SHP77 treated with DMSO at 0.1 percent for 48 hours (cell line): ENCODE measurements at regions not wholly inside any gene's neighbourhood (a gene's known extent, or its start where the extent isn't known, plus 50 kb on each side); places are given as distances from the start of the nearest gene placed in this dataset.
A peak's percentile ranks its signal among the peaks of the same experiment; 100 is the strongest.
"Not testable (repeated sequence)": the region's sequence is repeated elsewhere in the genome, so short reads cannot be mapped to it uniquely, and the experiment has no call there.

Experiments
- DNase-seq: peaks from one replicate; lab custom pipeline; 2025; lab: John Stamatoyannopoulos, UW

- no peak for DNase-seq
Measured at GRCh38 chr22:23394525-23395326, 185.4 kb downstream of the IGLL1 start.

- no peak for DNase-seq
Measured at GRCh38 chr22:23393721-23394320, 186.3 kb downstream of the IGLL1 start.

- not testable (repeated sequence) for DNase-seq
Measured at GRCh38 chr22:23393199-23393598, 186.9 kb downstream of the IGLL1 start.

- no peak for DNase-seq
Measured at GRCh38 chr22:23392420-23393121, 187.5 kb downstream of the IGLL1 start.

GRCh38 chr22:23391022-23391421 lies 189.1 kb downstream of the IGLL1 start:
- DNase-seq, result no peak

- no peak for DNase-seq
Measured at GRCh38 chr22:23389271-23390071, 190.6 kb downstream of the IGLL1 start.

- DNase-seq, result no peak
Measured at GRCh38 chr22:23388517-23388890, 191.6 kb downstream of the IGLL1 start.

GRCh38 chr22:23387827-23388516 lies 192.1 kb downstream of the IGLL1 start:
- DNase-seq, result no peak

- no peak for DNase-seq
Measured at GRCh38 chr22:23386822-23387580, 193.1 kb downstream of the IGLL1 start.

GRCh38 chr22:23385678-23386631 lies 194.1 kb downstream of the IGLL1 start:
- peak; percentile 3 for DNase-seq

- DNase-seq, result no peak
Measured at GRCh38 chr22:23384923-23385677, 195.0 kb downstream of the IGLL1 start.

GRCh38 chr22:23384431-23384830 lies 195.7 kb downstream of the IGLL1 start:
- DNase-seq, result no peak

- peak; percentile 11 for DNase-seq
Measured at GRCh38 chr22:23383491-23384361, 196.4 kb downstream of the IGLL1 start.

GRCh38 chr22:23382428-23383218 lies 197.5 kb downstream of the IGLL1 start:
- DNase-seq, result no peak

- no peak for DNase-seq
Measured at GRCh38 chr22:23381661-23382427, 198.2 kb downstream of the IGLL1 start.

- DNase-seq, result no peak
Measured at GRCh38 chr22:23380911-23381310, 199.2 kb downstream of the IGLL1 start.
